HG03442 (cell line): ENCODE measurements at regions not wholly inside any gene's neighbourhood (a gene's known extent, or its start where the extent isn't known, plus 50 kb on each side); places are given as distances from the start of the nearest gene placed in this dataset.
"Not testable (repeated sequence)": the region's sequence is repeated elsewhere in the genome, so short reads cannot be mapped to it uniquely, and the experiment has no call there.

Experiments used
- ATAC-seq: cut with Tn5 transposase; IDR thresholded peaks from one replicate; pipeline ENCODE4 v1.9.1; 2021; ENCODE audit warnings: mild to moderate bottlenecking, moderate library complexity; ENCODE audit not compliant: unreplicated experiment

GRCh38 chr2:215863687-215864086 lies 149.7 kb downstream of the MREG start:
- no peak for ATAC-seq

GRCh38 chr2:215862351-215862771 lies 151.0 kb downstream of the MREG start:
- no peak for ATAC-seq

GRCh38 chr2:215861607-215862350 lies 151.6 kb downstream of the MREG start:
- no peak for ATAC-seq

- ATAC-seq = no peak
Measured at GRCh38 chr2:215856080-215856479, 157.3 kb downstream of the MREG start.

- not testable (repeated sequence) for ATAC-seq
Measured at GRCh38 chr2:215855308-215855707, 158.0 kb downstream of the MREG start.

- no peak for ATAC-seq
Measured at GRCh38 chr2:215854008-215854407, 159.3 kb downstream of the MREG start.

- no peak for ATAC-seq
Measured at GRCh38 chr2:215851696-215852095, 161.7 kb downstream of the MREG start.

DNA sequence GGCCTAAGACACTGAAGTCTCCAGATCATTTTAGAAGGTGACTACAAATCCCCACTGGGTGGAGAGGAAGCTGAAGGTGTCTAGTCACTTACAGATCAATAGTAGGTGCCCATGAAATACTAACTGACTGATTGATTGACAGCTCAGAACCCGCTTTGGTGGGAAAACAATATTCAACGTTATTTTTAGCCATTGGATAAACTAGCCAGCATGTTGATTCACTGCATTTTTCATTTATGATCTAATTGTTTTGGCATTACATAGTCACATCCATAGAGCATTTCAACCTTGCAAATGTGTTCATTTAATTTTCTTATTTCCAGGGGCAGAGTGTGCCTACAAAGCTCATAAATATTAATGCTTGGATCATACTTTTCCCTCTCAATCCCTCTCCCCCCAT lies 162.3 kb downstream of the MREG start:
- ATAC-seq = no peak

- no peak for ATAC-seq
Measured at GRCh38 chr2:215850380-215850779, 163.0 kb downstream of the MREG start.

- ATAC-seq = no peak
Measured at GRCh38 chr2:215849771-215850170, 163.6 kb downstream of the MREG start.

DNA sequence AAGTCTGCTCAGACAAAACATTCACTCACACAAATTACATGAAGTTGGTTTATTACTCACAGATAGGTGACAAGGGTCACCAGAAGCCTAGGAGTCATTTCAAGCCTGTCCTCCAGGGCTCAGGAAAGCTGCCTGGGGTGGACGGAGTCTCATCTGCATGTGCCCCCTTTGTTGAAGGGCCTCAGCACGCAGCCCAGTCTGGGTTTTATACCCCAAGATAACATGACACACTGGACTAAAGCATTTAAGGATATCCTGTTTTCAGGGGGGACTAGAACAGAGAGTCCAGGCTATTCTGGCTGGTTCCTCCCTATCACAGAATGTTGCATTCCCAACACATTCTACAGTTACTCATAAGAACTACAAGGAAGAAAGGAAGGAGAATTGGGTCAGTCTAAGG lies 164.7 kb downstream of the MREG start:
- ATAC-seq = no peak

DNA sequence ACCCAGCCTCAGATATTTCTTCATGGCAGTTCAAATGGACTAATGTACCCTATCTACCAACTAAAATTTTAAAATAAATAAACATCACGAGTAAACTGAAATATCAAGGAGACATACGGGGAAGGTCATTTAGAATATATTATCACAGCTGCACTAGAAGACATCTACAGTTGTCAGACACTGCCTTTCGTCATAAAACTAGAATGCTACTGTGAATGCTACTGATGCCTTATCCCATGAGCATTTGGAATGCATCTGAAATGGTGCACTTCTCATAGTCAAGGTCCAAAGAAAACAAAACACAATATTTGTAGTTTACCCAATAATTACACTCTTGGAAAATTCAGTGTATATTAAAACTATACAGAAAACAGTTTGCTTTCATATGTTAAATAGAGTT lies 165.2 kb downstream of the MREG start:
- ATAC-seq = no peak

GRCh38 chr2:215847718-215848117 lies 165.6 kb downstream of the MREG start:
- no peak for ATAC-seq

DNA sequence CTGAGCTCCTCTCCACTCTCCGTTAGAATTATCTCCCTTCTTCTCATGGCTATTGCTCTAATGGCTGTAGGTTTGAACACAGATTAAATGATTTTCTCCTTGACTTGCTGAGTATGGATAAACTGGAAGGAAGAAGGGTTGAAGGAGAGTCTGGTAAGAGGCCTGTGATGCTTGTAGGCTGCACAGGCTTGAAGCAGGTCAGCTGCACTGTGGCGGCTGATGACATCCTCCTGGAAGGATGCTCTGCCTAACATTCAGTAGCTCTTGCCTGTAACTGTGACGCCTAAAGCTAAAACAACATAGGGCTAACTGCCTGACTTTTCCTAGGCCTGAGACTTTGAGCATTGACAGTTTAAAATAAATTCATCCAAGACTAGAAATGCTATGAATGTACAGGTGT lies 166.3 kb downstream of the MREG start:
- ATAC-seq = no peak

GRCh38 chr2:215845839-215846586 lies 167.3 kb downstream of the MREG start:
- ATAC-seq = peak; percentile 79

DNA sequence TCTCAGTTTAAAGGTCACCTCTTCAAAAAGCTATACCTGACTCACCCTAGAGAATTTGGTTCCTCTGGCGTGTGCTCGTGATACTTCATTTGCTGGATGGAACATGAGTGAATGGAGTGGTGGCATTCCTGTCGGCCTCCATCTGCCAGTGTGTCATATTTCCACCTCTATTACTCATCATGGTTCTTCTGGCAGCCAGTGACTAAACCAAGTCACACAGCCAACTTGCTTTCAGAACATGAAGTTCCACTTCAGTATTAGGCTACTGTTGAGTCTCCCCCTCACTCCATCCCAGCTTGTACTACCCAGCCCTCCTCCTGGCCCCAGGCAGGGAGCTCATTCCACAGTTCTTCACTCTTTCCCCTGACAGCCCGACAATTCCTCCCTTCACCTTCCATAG lies 169.8 kb downstream of the MREG start:
- ATAC-seq = no peak

DNA sequence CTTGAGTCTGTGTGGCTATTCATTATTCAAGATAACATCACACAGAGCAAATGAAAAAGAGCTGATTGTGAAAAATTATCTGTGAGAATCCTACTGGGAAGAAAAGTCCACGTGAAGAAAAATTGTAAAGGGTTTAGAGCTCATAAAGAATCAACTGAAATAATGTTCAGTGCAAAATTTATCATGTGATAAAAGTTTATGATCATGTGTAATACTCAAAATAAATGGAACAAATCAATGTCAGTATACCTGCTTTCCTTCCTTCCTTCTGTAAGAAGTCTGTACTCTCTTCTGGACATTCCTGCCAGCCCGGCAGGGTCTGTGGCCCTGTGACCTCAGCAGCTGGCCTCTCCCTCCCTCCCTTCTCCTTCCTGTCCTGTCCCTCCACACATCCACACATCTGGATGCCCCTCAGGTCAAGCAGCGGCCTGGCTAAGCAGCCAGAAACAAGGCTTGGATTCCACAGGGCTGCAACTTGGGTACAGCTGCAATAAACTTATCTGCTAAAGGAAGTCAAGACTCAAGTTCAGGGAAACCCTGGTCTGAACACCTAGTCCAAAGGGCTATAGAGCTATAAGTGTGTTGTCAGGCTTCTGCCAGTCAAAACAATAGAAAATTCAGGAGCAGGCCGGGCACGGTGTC lies 172.1 kb downstream of the MREG start:
- ATAC-seq = no peak

DNA sequence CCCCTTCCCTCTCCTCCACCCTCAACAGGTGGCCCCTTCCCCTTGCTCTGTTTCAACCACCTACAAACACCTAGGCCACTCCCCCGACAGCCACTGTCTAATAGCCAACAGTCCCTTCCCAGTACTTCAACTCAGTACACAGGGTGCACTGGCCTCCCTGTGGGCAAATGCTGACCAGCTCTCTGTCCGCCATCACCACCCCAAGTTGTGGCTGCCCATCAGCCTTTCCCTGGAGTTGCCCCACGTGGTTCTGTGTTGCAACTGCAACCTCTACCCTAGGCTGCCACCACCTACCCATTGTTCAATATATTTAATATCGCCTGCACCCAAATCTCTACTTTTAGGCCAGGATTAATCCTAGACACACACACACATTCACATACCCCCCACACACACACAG lies 173.5 kb downstream of the MREG start:
- ATAC-seq = no peak

GRCh38 chr2:215839309-215839708 lies 174.0 kb downstream of the MREG start:
- no peak for ATAC-seq

DNA sequence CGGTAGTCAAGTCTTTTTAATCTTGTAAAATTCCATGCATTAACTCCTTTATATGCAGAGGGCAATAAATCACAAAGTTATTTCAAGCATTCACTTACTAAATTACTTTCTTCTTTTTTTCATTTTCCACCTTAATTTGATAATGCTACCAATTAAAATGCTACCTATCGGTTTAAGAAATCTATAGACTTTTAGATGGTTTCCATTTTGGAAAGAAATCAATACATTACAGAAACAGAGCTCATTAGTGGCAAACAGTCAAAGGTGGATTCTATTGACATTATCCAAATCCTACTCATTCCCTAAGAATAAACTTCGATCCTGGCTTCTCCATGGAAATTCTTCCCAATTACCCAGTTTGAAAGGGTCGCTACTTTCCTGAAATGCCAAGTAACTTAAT lies 176.5 kb downstream of the MREG start:
- ATAC-seq = no peak

DNA sequence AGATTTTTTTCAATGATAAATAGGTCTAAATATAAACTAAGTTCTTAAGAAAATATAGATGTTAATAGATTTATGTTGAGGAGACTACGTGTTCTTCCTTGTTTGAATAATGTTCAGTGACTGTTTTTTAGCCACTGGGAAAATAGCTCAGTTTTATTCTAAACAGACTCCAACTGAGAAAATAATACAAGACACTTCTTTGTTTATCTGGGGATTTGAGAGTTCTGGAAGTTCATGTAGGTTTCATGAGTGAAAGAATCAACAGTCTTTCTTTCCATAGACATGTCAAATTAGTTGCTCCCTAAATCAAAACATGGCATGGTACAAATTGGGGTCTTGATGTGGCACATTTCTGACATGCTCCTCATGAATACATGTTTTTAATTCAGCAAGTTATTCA lies 177.7 kb downstream of the MREG start:
- ATAC-seq = no peak

- no peak for ATAC-seq
Measured at GRCh38 chr2:215835231-215835630, 178.1 kb downstream of the MREG start.
